CD4-positive, CD25-positive, alpha-beta regulatory T cell (primary cell): ENCODE measurements at regions not wholly inside any gene's neighbourhood (a gene's known extent, or its start where the extent isn't known, plus 50 kb on each side); places are given as distances from the start of the nearest gene placed in this dataset.

Experiments
- ATAC-seq, 2 donors: fragments of 150-1000 bp; cut with Tn5 transposase; one replicate each; pipeline ENCODE4 v1.10.0; 2021; ENCODE audit warnings: low read depth in 2 of 2, moderate number of reproducible peaks in 2 of 2, moderate library complexity in 1 of 2
- DNase-seq, 3 donors: peaks; one replicate each; pipeline versions ENCODE4 v3.0.0 to v3.0.0-alpha.2; 2012 to 2022; ENCODE audit warnings: mixed read lengths in 1 of 3
- H3K27ac ChIP-seq: one replicate; pipeline ENCODE4 v1.7.0; 2013; ENCODE audit warnings: mild to moderate bottlenecking, low read length; ENCODE audit not compliant: insufficient read depth, poor library complexity, severe bottlenecking
- H3K27me3 ChIP-seq: one replicate; pipeline ENCODE4 v1.7.0; 2013; ENCODE audit warnings: low read length; ENCODE audit not compliant: control insufficient read depth, insufficient read depth
- H3K36me3 ChIP-seq: one replicate; pipeline ENCODE4 v1.7.0; 2013; ENCODE audit warnings: mild to moderate bottlenecking, low read length, moderate library complexity; ENCODE audit not compliant: control insufficient read depth, insufficient read depth
- H3K4me1 ChIP-seq: 2 replicates; pipeline ENCODE4 v1.7.0; 2013; ENCODE audit warnings: mild to moderate bottlenecking, low read length; ENCODE audit not compliant: insufficient read depth, control insufficient read depth, poor library complexity, severe bottlenecking
- H3K4me3 ChIP-seq: one replicate; pipeline ENCODE4 v1.7.0; 2013; ENCODE audit warnings: low read depth, mild to moderate bottlenecking, low read length, moderate library complexity
- H3K9me3 ChIP-seq, 2 experiments: 1 replicate in 1 of 2; 2 replicates in 1 of 2; pipeline ENCODE4 v1.7.0; 2013; ENCODE audit warnings: low read length in 2 of 2, mild to moderate bottlenecking in 1 of 2, moderate library complexity in 1 of 2; ENCODE audit not compliant: control insufficient read depth in 2 of 2
- H3K27ac Mint-ChIP-seq, 3 donors: one replicate each; pipeline ENCODE4 v1.8.0; 2020 to 2022; ENCODE audit warnings: mild to moderate bottlenecking in 3 of 3, mixed read lengths in 3 of 3, moderate library complexity in 2 of 3
- H3K27me3 Mint-ChIP-seq: one replicate; pipeline ENCODE4 v1.8.0; 2022; ENCODE audit warnings: mild to moderate bottlenecking, mixed read lengths
- H3K36me3 Mint-ChIP-seq: one replicate; pipeline ENCODE4 v1.8.0; 2020; ENCODE audit warnings: mixed read lengths
- H3K4me1 Mint-ChIP-seq, 4 donors: one replicate each; pipeline ENCODE4 v1.8.0; 2020 to 2022; ENCODE audit warnings: mixed read lengths in 4 of 4, mild to moderate bottlenecking in 1 of 4
- H3K4me3 Mint-ChIP-seq, 4 donors: one replicate each; pipeline ENCODE4 v1.8.0; 2020 to 2022; ENCODE audit warnings: mild to moderate bottlenecking in 4 of 4, mixed read lengths in 4 of 4, moderate library complexity in 3 of 4
- H3K9me3 Mint-ChIP-seq, 7 donors: one replicate each; pipeline ENCODE4 v1.8.0; 2020 to 2022; ENCODE audit warnings: mixed read lengths in 7 of 7, mild to moderate bottlenecking in 3 of 7, moderate library complexity in 2 of 7

DNA sequence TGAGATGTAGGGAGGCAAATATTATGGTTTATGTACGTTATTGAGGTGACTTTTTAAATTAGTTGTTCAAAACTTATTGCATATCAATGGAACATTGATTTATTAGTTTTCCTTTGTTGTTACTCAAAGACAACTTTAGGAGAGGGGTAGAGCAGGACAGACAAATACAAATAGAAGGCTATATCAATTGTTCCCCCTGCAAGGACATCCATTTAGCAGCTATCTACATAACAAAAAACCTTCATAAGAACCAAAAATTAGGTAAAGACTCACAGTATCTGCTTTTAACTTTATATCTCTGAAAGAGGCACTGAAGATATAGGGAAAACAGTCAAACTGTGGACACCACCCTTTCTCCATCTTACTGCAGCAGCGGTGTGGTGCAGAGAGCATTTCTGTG, 958.8 kb downstream of the DIPK2A start:
- Mint-ChIP-seq H3K27ac (peak overlapping the region in 1 of 3 donors; percentile 73), H3K4me1 (no peaks in the 10 kb centered on the region), H3K4me3 (no peak overlapping the region), H3K27me3 (no peaks in the 10 kb centered on the region), H3K9me3 (peaks cover 4 to 10% (median 4%) of the 10 kb centered on the region in 7 donors), H3K36me3 (no peaks in the 10 kb centered on the region)
- H3K27ac ChIP-seq = no peak overlapping the region
- H3K27me3 ChIP-seq = no peaks in the 10 kb centered on the region
- H3K36me3 ChIP-seq = no peaks in the 10 kb centered on the region
- DNase-seq (no peak), ATAC-seq (no peak)
- no peak overlapping the region for H3K4me3 ChIP-seq
- H3K9me3 ChIP-seq = peaks cover 0 to 2% of the 10 kb centered on the region in 2 experiments
- no peaks in the 10 kb centered on the region for H3K4me1 ChIP-seq

DNA sequence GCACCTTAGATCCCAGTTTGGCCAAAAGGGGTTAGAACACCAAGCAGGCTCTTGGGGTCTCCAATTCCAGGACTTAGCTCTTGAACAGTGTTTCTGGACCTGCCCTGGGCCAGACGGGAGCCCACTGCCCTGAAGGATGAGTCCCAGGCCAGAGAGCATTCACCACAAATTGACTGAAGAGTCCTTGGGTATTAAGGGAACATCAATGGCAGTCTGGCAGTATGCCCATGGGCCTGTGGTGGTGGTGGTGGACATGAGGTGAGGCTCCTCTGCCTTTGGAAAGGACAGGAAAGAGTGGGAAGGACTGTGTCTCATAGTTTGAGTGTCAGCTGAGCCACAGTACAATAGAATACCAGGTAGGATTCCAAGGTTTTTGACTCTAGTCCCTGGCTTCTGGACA, 960.0 kb downstream of the DIPK2A start:
- H3K27ac Mint-ChIP-seq = no peak overlapping the region
- DNase-seq = no peak
- peaks cover 4 to 10% (median 5%) of the 10 kb centered on the region in 7 donors for H3K9me3 Mint-ChIP-seq
- no peaks in the 10 kb centered on the region for H3K4me1 ChIP-seq
- H3K27me3 Mint-ChIP-seq = no peaks in the 10 kb centered on the region
- no peaks in the 10 kb centered on the region for H3K36me3 ChIP-seq
- H3K36me3 Mint-ChIP-seq = no peaks in the 10 kb centered on the region
- H3K4me3 Mint-ChIP-seq = no peak overlapping the region
- no peaks in the 10 kb centered on the region for H3K27me3 ChIP-seq
- no peaks in the 10 kb centered on the region for H3K9me3 ChIP-seq
- no peak for ATAC-seq
- no peak overlapping the region for H3K27ac ChIP-seq
- no peak overlapping the region for H3K4me3 ChIP-seq
- H3K4me1 Mint-ChIP-seq = no peaks in the 10 kb centered on the region

DNA sequence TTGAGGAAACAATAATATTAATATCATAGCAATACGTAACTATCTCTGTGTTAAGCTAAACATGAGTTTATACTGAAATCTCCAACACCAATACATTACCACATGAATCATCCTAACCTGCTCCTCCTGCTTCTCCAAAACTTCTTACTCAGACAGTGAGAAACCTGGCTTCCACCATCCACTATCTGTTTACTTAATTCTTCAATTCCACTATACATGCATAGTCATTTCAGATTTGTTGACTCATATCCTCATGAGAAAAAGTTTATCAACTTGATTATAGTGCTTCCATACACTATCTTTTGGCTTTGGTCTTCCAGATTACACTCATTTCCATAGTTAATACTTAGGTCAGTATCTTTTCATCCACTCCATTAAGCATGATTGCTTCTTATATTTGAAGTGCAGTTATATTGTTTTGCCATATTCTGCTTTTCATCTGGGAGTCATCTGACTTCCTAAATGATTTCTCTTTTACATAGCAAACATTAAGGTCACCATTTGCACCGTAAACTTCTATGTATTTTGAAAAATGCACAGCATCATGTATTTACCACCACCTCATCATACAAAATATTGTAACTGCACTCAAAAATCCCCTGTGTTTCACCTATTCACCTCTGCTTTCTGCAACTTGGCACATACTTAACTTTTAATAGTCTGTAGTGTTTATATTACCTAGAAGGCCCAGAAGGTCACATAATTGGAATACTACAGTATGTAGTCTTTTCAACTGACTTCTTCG, 970.6 kb downstream of the DIPK2A start:
- Mint-ChIP-seq H3K27ac (peak overlapping the region in 1 of 3 donors; percentile 45), H3K27me3 (no peaks in the 10 kb centered on the region), H3K4me1 (no peaks in the 10 kb centered on the region), H3K36me3 (no peaks in the 10 kb centered on the region), H3K9me3 (peaks cover 1 to 18% (median 11%) of the 10 kb centered on the region in 7 donors), H3K4me3 (no peak overlapping the region)
- no peak for DNase-seq
- Histone ChIP-seq H3K36me3 (no peaks in the 10 kb centered on the region), H3K4me3 (no peak overlapping the region), H3K27ac (no peak overlapping the region), H3K9me3 (no peaks in the 10 kb centered on the region), H3K27me3 (no peaks in the 10 kb centered on the region), H3K4me1 (no peaks in the 10 kb centered on the region)
- no peak for ATAC-seq

DNA sequence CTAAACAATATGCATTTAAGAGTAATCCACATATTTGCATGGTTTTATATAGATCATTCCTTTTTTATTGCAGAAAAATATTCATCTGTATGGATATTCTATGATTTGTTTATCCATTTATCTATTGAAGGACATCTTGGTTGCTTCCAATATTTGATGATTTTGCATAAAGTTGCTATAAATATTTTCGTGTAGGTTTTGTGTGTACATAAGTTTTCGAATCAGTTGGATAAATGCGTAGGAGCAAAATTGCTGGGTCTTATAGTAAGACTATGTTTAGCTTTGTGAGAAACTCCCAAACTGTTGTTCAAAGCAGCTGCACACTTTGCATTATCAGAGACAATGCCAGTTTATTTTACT, 971.2 kb downstream of the DIPK2A start:
- ATAC-seq = no peak

GRCh38 chr3:144947895-144948294, 976.3 kb downstream of the DIPK2A start:
- no peaks in the 10 kb centered on the region for H3K27me3 Mint-ChIP-seq
- no peaks in the 10 kb centered on the region for H3K4me1 Mint-ChIP-seq
- Histone ChIP-seq H3K27ac (no peak overlapping the region), H3K9me3 (no peaks in the 10 kb centered on the region), H3K4me1 (no peaks in the 10 kb centered on the region), H3K27me3 (no peaks in the 10 kb centered on the region), H3K4me3 (no peak overlapping the region), H3K36me3 (no peaks in the 10 kb centered on the region)
- DNase-seq = no peak
- H3K9me3 Mint-ChIP-seq = peaks cover 0 to 11% (median 7%) of the 10 kb centered on the region in 7 donors
- ATAC-seq = no peak
- no peaks in the 10 kb centered on the region for H3K36me3 Mint-ChIP-seq
- no peak overlapping the region for H3K4me3 Mint-ChIP-seq
- H3K27ac Mint-ChIP-seq = no peak overlapping the region

More for the DNA sequence above, 971.2 kb downstream of the DIPK2A start:
- no peaks in the 10 kb centered on the region for H3K36me3 ChIP-seq
- H3K4me3 ChIP-seq = no peak overlapping the region
- H3K27ac Mint-ChIP-seq = no peak overlapping the region
- peaks cover 1 to 23% (median 13%) of the 10 kb centered on the region in 7 donors for H3K9me3 Mint-ChIP-seq
- no peaks in the 10 kb centered on the region for H3K36me3 Mint-ChIP-seq
- no peak overlapping the region for H3K27ac ChIP-seq
- H3K4me3 Mint-ChIP-seq = no peak overlapping the region
- no peaks in the 10 kb centered on the region for H3K27me3 Mint-ChIP-seq
- no peaks in the 10 kb centered on the region for H3K4me1 Mint-ChIP-seq
- no peaks in the 10 kb centered on the region for H3K9me3 ChIP-seq
- no peak for DNase-seq
- no peaks in the 10 kb centered on the region for H3K4me1 ChIP-seq
- no peaks in the 10 kb centered on the region for H3K27me3 ChIP-seq

DNA sequence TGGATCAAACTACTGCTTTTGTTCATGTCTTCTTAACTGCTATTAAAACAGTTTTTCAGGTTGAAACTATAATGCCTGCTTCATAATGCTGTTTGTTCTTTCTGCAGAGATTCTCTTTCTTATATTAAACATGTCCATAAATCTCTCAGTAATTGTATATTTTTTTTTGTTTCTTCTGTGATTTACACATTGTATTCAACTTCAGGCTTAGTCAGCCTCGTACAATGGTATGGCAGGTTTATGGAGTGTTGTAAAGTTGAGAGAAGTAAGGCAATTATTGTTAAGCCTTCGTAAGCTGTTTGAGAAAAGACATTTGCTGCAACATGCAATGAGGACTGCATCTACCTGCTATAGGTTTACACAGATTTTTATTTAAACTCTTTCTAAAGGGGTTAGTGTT, 977.1 kb downstream of the DIPK2A start:
- ATAC-seq = no peak
- Mint-ChIP-seq H3K27ac (no peak overlapping the region), H3K4me3 (no peak overlapping the region), H3K9me3 (peaks cover 0 to 11% (median 7%) of the 10 kb centered on the region in 7 donors), H3K36me3 (no peaks in the 10 kb centered on the region), H3K27me3 (no peaks in the 10 kb centered on the region), H3K4me1 (no peaks in the 10 kb centered on the region)
- Histone ChIP-seq H3K27me3 (no peaks in the 10 kb centered on the region), H3K9me3 (no peaks in the 10 kb centered on the region), H3K4me3 (no peak overlapping the region), H3K27ac (no peak overlapping the region), H3K36me3 (no peaks in the 10 kb centered on the region), H3K4me1 (no peaks in the 10 kb centered on the region)
- no peak for DNase-seq

GRCh38 chr3:144953959-144954358, 982.3 kb downstream of the DIPK2A start:
- H3K27ac ChIP-seq = no peak overlapping the region
- Mint-ChIP-seq H3K36me3 (no peaks in the 10 kb centered on the region), H3K9me3 (peaks cover 2 to 9% (median 3%) of the 10 kb centered on the region in 7 donors), H3K4me3 (no peak overlapping the region), H3K4me1 (no peaks in the 10 kb centered on the region), H3K27ac (no peak overlapping the region), H3K27me3 (no peaks in the 10 kb centered on the region)
- DNase-seq = no peak
- H3K9me3 ChIP-seq = no peaks in the 10 kb centered on the region
- H3K4me3 ChIP-seq = no peak overlapping the region
- no peaks in the 10 kb centered on the region for H3K4me1 ChIP-seq
- no peaks in the 10 kb centered on the region for H3K27me3 ChIP-seq
- no peak for ATAC-seq
- H3K36me3 ChIP-seq = no peaks in the 10 kb centered on the region

DNA sequence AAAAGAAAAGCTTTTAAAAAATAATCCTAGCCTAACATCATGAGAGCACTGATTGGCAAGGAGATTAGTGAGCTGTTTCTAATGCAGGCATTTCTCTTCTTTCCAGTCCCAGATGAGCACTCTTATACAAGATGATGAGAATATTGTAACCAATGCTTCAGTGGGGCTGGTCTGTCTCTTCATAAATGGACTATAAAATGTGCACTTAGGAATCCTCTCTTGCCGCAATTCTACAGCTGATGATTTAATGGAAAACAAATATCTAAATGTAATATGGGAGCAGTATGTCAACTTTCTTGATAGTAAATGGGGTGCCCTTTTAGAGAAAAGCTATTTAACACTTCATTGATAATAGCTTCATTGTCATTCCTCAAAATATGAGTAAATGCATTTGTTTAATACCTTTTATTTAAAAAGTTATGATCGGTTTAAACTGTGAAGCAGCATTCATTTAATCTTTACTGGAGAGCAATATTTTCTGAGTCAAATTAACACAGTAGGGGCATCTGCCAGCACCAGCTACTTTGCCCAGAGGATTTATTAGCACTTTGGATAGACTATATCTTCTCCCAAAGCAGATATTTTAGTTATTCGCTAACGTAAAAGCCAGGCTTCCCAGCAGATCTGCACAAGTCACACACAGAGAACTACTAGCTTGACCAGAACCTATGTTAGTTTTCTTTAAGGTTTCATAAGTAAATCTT, 985.9 kb downstream of the DIPK2A start:
- Histone ChIP-seq H3K36me3 (no peaks in the 10 kb centered on the region), H3K4me1 (no peaks in the 10 kb centered on the region), H3K27me3 (no peaks in the 10 kb centered on the region), H3K9me3 (no peaks in the 10 kb centered on the region), H3K27ac (no peak overlapping the region), H3K4me3 (no peak overlapping the region)
- Mint-ChIP-seq H3K9me3 (peaks cover 2 to 11% (median 5%) of the 10 kb centered on the region in 7 donors), H3K4me3 (no peak overlapping the region), H3K27ac (no peak overlapping the region), H3K27me3 (no peaks in the 10 kb centered on the region), H3K36me3 (no peaks in the 10 kb centered on the region), H3K4me1 (no peaks in the 10 kb centered on the region)
- DNase-seq (no peak), ATAC-seq (no peak)
